ENCODE measurements at regions not wholly inside any gene's neighbourhood (a gene's known extent, or its start where the extent isn't known, plus 50 kb on each side); places are given as distances from the start of the nearest gene placed in this dataset.

GRCh38 chr12:66832997-66833396 lies 154.1 kb upstream of the GRIP1 start:
- TF ChIP-seq CTCF (conservative IDR thresholded peaks at IDR 0.05; ENCODE audit: low read length) (no peak), EZH2phosphoT487 (IDR thresholded peaks at IDR 0.05; ENCODE audit: borderline replicate concordance) (no peak)

Measured in Loucy (cell line).